ENCODE measurements at regions not wholly inside any gene's neighbourhood (a gene's known extent, or its start where the extent isn't known, plus 50 kb on each side); places are given as distances from the start of the nearest gene placed in this dataset.

GRCh38 chr12:62116986-62117385, 143.2 kb upstream of the USP15 start:
- no peak for DNase-seq (ENCODE audit: low read depth in 3 of 3)

DNA sequence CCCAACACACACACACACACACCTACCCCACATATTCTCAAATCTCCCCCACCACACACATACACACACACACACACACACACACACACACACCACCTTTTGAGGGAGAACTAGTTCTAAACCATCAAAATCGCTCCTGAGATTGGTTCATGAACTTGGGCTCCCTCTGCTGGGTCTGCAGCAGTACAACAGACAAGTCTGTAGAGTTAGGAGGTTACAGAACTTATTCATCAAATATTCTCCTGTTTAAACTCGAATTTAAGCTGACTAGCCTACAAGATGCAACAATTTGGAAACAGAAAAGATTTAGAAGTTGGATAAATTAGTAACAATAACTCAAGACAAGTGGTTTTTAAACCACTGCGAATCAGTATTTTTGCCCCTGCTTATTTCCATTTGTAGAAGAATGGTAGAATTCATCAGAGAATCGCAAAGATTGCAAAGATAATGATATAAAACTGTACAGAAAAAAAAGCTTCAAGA, 136.4 kb upstream of the USP15 start:
- DNase-seq (ENCODE audit: low read depth in 3 of 3) = peak in 2 of 3 experiments; percentile 0

GRCh38 chr12:62127516-62127915, 132.7 kb upstream of the USP15 start:
- DNase-seq (ENCODE audit: low read depth in 3 of 3) = no peak

DNA sequence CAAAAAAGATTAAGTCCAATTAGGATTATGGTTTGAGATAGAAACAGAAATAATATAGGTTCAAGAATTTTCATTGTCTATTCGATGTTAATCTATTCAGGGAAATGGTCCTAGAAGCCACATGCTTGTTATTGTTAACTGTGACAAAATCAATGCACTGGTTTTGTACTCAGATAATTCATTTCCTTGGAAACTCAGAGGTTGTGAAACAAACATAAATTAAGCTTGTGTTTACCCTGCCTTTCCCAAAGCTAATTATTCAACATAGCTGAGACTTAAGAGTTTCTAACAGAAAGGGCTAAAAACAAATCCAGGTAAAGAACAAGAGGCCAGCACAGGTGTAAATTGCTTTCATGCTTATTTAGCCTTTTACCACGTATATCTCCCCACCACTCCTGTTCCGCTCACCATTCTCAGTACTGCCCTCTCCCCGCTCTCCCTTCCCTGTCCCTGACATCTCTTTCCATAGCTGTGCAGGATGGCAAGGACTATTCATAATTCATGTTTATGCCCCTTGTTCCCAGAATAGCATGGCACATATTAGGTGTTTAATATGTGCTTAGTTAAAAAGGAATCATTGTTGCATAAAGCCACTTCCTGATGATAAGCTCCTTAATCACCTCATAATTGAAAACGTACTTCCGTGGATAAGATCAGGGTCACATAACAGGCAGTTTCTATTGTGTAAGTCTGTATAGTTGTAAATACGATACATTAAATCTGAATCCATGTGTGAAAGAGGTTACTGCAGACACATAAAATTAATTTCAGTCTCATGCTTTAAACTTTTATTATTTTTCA, 131.8 kb upstream of the USP15 start:
- DNase-seq (ENCODE audit: low read depth in 3 of 3) = no peak

DNA sequence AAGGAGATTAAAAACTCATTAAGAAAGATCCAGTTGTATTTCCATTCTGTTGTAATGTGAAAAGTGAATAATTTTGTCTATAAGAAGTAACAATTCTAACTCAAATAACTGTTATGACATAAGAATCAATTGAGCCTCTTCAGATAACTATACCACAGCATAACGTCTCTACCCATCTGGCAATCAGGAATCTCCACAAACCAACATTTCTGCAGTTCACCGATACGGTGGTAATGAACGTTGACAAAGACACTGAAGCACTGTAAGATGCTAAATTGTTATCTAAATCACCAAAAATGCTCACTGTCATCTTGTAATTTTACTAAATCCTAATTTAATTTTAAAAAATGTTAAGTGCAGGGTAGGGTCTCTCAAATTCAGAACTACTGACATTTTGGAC, 130.9 kb upstream of the USP15 start:
- DNase-seq (ENCODE audit: low read depth in 3 of 3) = no peak

GRCh38 chr12:62130402-62130801, 129.8 kb upstream of the USP15 start:
- no peak for DNase-seq (ENCODE audit: low read depth in 3 of 3)

DNA sequence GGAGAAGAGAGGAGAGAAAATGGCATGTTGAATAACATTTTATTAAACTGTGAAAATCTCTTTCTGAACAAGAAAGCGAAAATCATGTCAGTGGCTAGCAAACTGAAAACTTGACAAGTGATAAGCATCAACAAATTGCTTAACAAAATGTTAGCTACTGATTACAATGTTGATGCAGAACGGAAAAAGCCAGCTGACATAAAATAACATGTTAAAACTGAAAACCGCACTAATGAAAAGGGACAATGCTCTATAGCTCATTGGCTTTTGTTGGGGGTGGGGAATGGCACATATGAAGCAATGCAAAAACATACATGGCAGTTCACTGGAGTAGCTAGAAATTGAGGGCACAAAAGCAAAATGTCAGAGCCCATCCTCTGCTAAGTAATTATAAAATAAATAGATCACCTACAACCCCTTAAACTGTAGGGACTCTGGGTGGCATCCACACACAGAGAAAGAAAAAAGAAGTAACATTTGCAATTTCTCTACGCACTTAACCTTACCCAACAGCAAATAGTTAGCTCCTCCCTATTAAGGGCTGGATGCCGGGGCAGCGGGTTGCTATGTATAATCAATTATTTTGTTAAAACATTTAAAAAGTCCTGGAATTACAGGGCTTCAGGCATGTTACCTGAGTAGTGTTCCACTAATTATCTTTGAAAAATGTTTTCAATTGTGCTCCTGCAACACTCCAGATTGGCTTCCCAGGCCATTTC, 129.2 kb upstream of the USP15 start:
- no peak for DNase-seq (ENCODE audit: low read depth in 3 of 3)

DNA sequence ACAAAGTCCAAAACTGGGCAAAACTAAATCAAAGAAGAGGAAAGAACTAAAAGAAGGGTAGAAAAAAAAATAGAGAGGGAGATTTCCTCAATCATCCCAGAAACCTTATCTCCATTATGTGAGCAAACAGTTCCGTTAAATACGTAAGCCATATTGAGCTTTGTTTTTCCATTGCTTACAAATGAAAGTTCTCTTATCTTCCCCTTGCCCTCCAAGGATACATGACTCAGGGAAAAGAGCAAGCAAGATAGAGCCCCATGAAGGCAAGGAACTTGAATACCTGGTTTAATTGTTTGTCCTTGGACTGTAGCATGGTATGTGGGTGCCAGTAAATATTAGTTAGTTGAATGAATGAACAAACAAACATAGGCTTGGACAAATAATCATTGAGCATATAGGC, 126.8 kb upstream of the USP15 start:
- DNase-seq (ENCODE audit: low read depth in 3 of 3) = no peak

DNA sequence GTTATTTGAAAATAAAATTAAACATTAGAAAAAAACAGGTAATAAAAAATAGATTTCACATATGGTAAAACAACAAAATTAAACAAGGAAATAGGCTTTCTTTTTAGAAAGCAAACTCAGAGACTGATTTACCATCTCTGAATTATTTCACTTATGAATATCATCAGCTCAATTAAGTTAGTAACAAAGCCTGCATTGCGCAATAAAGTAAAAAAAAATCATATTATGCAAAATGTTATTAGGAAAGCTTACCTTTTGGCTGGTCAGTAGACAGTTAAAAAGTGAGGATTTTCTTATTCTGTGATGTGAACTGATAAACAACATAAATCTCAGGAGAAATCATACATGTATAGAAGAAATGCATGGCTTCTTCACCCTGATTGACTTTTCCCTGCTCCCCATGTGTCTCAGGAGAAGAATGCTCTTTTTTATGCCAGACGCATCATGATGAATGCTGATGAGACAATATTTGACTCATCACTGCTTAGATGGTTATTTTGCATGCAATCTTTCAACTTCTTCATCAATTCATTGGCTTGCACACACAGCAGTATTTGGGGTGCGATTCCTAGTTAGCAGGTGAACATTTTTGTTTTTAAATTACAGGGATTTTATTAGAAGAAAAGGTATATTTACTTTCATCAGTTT, 124.5 kb upstream of the USP15 start:
- no peak for DNase-seq (ENCODE audit: low read depth in 3 of 3)

DNA sequence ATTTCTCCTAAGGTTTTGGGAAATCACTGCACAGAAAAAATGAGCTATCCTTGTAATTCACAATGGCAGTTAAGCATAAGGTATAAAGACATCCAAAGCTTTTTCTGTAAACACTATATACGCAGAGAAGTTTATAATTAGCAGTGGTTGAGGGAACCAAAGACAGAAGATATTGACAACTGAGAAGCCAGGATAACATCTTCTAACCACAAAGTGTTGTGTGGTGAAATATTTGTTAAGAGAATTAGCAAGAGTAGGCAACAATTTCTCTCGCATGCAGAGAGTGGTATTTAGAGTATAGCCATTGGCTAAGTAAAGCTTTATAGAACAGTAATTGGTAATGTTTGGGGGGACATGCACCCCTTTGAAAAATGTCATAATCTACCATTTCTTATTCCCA, 123.7 kb upstream of the USP15 start:
- no peak for DNase-seq (ENCODE audit: low read depth in 3 of 3)

- DNase-seq (ENCODE audit: low read depth in 3 of 3) = no peak
Measured at GRCh38 chr12:62138527-62138926, 121.7 kb upstream of the USP15 start.

- no peak for DNase-seq (ENCODE audit: low read depth in 3 of 3)
Measured at GRCh38 chr12:62146318-62146717, 113.9 kb upstream of the USP15 start.

- DNase-seq (ENCODE audit: low read depth in 3 of 3) = no peak
Measured at GRCh38 chr12:62158013-62158412, 102.2 kb upstream of the USP15 start.

GRCh38 chr12:62158461-62159360, 101.5 kb upstream of the USP15 start:
- DNase-seq (ENCODE audit: low read depth in 3 of 3) = no peak

- no peak for DNase-seq (ENCODE audit: low read depth in 3 of 3)
Measured at GRCh38 chr12:62162214-62162613, 98.0 kb upstream of the USP15 start.

- DNase-seq (ENCODE audit: low read depth in 3 of 3) = no peak
Measured at GRCh38 chr12:62163368-62163767, 96.8 kb upstream of the USP15 start.

GRCh38 chr12:62164036-62164435, 96.2 kb upstream of the USP15 start:
- DNase-seq (ENCODE audit: low read depth in 3 of 3) = no peak

DNA sequence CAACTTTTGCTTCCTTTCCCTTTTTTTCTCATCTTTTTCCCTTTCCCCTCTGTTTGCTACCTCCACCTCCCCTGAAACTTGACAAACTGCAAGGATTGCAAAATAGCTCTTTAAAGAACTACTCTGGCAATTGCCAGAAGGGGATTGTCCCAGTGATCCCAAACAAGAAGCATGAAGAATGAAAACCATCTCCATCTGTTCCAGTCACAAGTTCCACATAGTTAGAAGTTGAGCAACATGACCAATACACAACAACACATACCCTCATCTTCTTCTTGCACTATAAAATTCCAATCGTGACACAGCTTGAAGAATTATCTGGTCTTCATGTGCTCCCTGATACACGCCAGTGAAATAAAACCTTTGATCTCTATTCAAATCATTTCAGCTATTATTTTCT, 93.7 kb upstream of the USP15 start:
- DNase-seq (ENCODE audit: low read depth in 3 of 3) = no peak

GRCh38 chr12:62168411-62168810, 91.8 kb upstream of the USP15 start:
- DNase-seq (ENCODE audit: low read depth in 3 of 3) = no peak

DNA sequence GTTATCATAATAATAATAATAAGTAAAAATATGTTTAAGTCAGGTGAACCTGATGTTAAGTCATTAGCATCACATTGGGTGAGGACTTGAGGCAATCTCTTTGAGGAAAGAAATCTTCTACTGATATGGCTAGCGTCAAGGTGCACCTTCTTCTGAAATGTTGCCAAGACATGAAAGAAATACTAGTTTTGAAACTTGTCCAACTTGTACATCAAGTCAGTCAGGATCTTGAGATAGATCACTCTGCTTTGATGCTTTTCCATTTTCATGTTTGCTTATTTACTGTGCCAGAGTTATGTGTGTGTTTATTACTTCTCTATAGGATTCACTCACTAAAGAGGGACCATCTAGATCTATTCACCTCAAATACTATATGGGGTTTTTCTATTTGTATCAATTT, 90.0 kb upstream of the USP15 start:
- DNase-seq (ENCODE audit: low read depth in 3 of 3) = no peak

DNA sequence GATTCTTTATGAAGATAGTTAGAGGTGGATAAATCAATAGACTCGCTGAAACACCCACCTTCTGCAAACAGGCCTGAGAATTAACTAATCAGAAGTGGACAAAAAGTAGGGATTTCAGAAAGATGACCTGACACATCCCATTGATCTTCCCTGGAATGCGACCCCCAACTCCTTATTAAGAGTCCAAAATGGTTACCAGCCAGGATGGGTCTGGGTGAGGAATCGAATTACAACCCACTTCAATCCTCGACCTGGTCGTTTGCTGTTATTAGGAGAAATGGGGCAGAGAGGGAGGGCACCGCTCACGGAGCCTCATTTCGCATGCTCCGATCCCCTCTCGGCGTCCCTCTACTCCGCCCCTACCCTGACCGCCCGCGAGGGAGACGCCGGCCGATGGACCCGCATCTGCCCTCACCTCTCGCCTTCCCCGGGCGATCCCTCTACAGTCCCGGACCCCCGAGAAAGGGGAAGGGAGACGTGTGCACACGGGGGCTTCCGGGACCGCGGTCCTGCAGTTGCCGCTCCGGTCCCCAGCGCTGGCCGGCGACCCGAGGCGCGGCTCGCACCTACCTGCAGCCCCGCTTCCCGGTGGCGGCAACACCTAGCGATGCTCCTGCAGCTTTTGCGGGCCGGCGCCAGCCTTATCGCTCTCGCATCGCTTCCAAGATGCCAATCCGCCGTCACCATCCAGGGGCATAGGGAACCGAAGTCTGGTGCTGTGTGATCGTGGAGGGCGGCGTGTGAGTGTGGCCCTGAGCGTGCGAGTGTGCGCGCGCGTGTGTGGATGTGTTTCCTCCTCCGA, 69.3 kb upstream of the USP15 start:
- no peak for DNase-seq (ENCODE audit: low read depth in 3 of 3)
